ENCODE measurements at regions not wholly inside any gene's neighbourhood (a gene's known extent, or its start where the extent isn't known, plus 50 kb on each side); places are given as distances from the start of the nearest gene placed in this dataset.

GRCh38 chr3:43854916-43855315, 164.2 kb downstream of the ABHD5 start:
- TF ChIP-seq CTCF (IDR thresholded peaks at IDR 0.05; ENCODE audit: control extremely low read depth, extremely low read depth): no peak
- H3K4me3 ChIP-seq: no peak overlapping the region
- no peaks in the 10 kb centered on the region for H3K4me1 ChIP-seq (ENCODE audit: control insufficient read depth in 5 of 5, insufficient read depth in 5 of 5, low read length in 5 of 5)
- H3K36me3 ChIP-seq (ENCODE audit: control insufficient read depth in 4 of 4, insufficient read depth in 4 of 4, low read length in 4 of 4): no peaks in the 10 kb centered on the region
- ATAC-seq (ENCODE audit: insufficient read depth, low FRiP score): no peak
- H3K27ac ChIP-seq (ENCODE audit: low read depth in 1 of 2, low read length in 1 of 2): no peak overlapping the region
- no peak overlapping the region for H3K9ac ChIP-seq (ENCODE audit: insufficient read depth in 1 of 2, low read length in 2 of 2)
- H3K27me3 ChIP-seq (ENCODE audit: control insufficient read depth in 3 of 3, insufficient read depth in 3 of 3, low read length in 2 of 3): peaks cover 0 to 23% (median 9%) of the 10 kb centered on the region in 3 donors
- no peak for DNase-seq
- H3K9me3 ChIP-seq (ENCODE audit: control insufficient read depth in 4 of 4, insufficient read depth in 3 of 4, low read length in 3 of 4): no peaks in the 10 kb centered on the region
- WGBS, 2 donors: 69 to 75% methylated on average over 6 of the region's 6 CpGs

GRCh38 chr3:43855674-43856299, 165.0 kb downstream of the ABHD5 start:
- DNase-seq (peak; percentile 46 to 57 (median 48)), ATAC-seq (ENCODE audit: insufficient read depth, low FRiP score) (no peak)
- no peaks in the 10 kb centered on the region for H3K9me3 ChIP-seq (ENCODE audit: control insufficient read depth in 4 of 4, insufficient read depth in 3 of 4, low read length in 3 of 4)
- TF ChIP-seq CTCF (IDR thresholded peaks at IDR 0.05; ENCODE audit: control extremely low read depth, extremely low read depth): peak; percentile 48
- WGBS, 2 donors: 26 to 29% methylated on average over 3 of the region's 3 CpGs
- no peaks in the 10 kb centered on the region for H3K4me1 ChIP-seq (ENCODE audit: control insufficient read depth in 5 of 5, insufficient read depth in 5 of 5, low read length in 5 of 5)
- H3K4me3 ChIP-seq: no peak overlapping the region
- H3K27me3 ChIP-seq (ENCODE audit: control insufficient read depth in 3 of 3, insufficient read depth in 3 of 3, low read length in 2 of 3): peaks cover 0 to 23% (median 9%) of the 10 kb centered on the region in 3 donors
- H3K27ac ChIP-seq (ENCODE audit: low read depth in 1 of 2, low read length in 1 of 2): no peak overlapping the region
- no peak overlapping the region for H3K9ac ChIP-seq (ENCODE audit: insufficient read depth in 1 of 2, low read length in 2 of 2)
- no peaks in the 10 kb centered on the region for H3K36me3 ChIP-seq (ENCODE audit: control insufficient read depth in 4 of 4, insufficient read depth in 4 of 4, low read length in 4 of 4)

GRCh38 chr3:43856351-43856750, 165.6 kb downstream of the ABHD5 start:
- DNase-seq: no peak
- no peak for TF ChIP-seq CTCF (IDR thresholded peaks at IDR 0.05; ENCODE audit: control extremely low read depth, extremely low read depth)
- no peaks in the 10 kb centered on the region for H3K36me3 ChIP-seq (ENCODE audit: control insufficient read depth in 4 of 4, insufficient read depth in 4 of 4, low read length in 4 of 4)
- H3K9me3 ChIP-seq (ENCODE audit: control insufficient read depth in 4 of 4, insufficient read depth in 3 of 4, low read length in 3 of 4): no peaks in the 10 kb centered on the region
- H3K4me1 ChIP-seq (ENCODE audit: control insufficient read depth in 5 of 5, insufficient read depth in 5 of 5, low read length in 5 of 5): no peaks in the 10 kb centered on the region
- no peak overlapping the region for H3K4me3 ChIP-seq
- WGBS, 2 donors: 84 to 86% methylated on average over 7 of the region's 7 CpGs
- H3K9ac ChIP-seq (ENCODE audit: insufficient read depth in 1 of 2, low read length in 2 of 2): no peak overlapping the region
- peaks cover 0 to 23% (median 9%) of the 10 kb centered on the region in 3 donors for H3K27me3 ChIP-seq (ENCODE audit: control insufficient read depth in 3 of 3, insufficient read depth in 3 of 3, low read length in 2 of 3)
- H3K27ac ChIP-seq (ENCODE audit: low read depth in 1 of 2, low read length in 1 of 2): no peak overlapping the region
- ATAC-seq (ENCODE audit: insufficient read depth, low FRiP score): no peak

GRCh38 chr3:43856761-43857160, 166.0 kb downstream of the ABHD5 start:
- DNase-seq: no peak
- Histone ChIP-seq H3K4me1 (ENCODE audit: control insufficient read depth in 5 of 5, insufficient read depth in 5 of 5, low read length in 5 of 5) (no peaks in the 10 kb centered on the region), H3K9me3 (ENCODE audit: control insufficient read depth in 4 of 4, insufficient read depth in 3 of 4, low read length in 3 of 4) (no peaks in the 10 kb centered on the region), H3K27me3 (ENCODE audit: control insufficient read depth in 3 of 3, insufficient read depth in 3 of 3, low read length in 2 of 3) (peaks cover 0 to 23% (median 9%) of the 10 kb centered on the region in 3 donors), H3K9ac (ENCODE audit: insufficient read depth in 1 of 2, low read length in 2 of 2) (no peak overlapping the region), H3K27ac (ENCODE audit: low read depth in 1 of 2, low read length in 1 of 2) (no peak overlapping the region), H3K4me3 (no peak overlapping the region), H3K36me3 (ENCODE audit: control insufficient read depth in 4 of 4, insufficient read depth in 4 of 4, low read length in 4 of 4) (no peaks in the 10 kb centered on the region)
- no peak for ATAC-seq (ENCODE audit: insufficient read depth, low FRiP score)
- no peak for TF ChIP-seq CTCF (IDR thresholded peaks at IDR 0.05; ENCODE audit: control extremely low read depth, extremely low read depth)
- WGBS, 2 donors: 84 to 88% methylated on average over 5 of the region's 5 CpGs

All from lung (tissue), 11 donors.